Keratinocyte (primary cell): ENCODE measurements at regions not wholly inside any gene's neighbourhood (a gene's known extent, or its start where the extent isn't known, plus 50 kb on each side); places are given as distances from the start of the nearest gene placed in this dataset.

Experiments
- CTCF ChIP-seq, 3 experiments: IDR thresholded peaks in 1 of 3; conservative IDR thresholded peaks in 1 of 3; optimal IDR thresholded peaks in 1 of 3; 2 replicates in 2 of 3; 3 replicates in 1 of 3; pipeline versions ENCODE3 to v1.5.1; 2011; ENCODE audit warnings: low read length in 3 of 3, mild to moderate bottlenecking in 3 of 3, moderate library complexity in 2 of 3, control low read depth in 1 of 3, inconsistent platforms in 1 of 3; ENCODE audit not compliant: insufficient read depth in 2 of 3; ENCODE audit errors: extremely low read depth in 1 of 3
- EZH2 ChIP-seq: IDR thresholded peaks from one replicate; pipeline ENCODE4 v1.6.1; 2012; ENCODE audit warnings: inconsistent platforms, mild to moderate bottlenecking, low read length, moderate library complexity

GRCh38 chr18:24986666-24987302 is 365.2 kb downstream of the ZNF521 start:
- TF ChIP-seq CTCF (optimal IDR thresholded peaks at IDR 0.05 in 1 of 3, IDR thresholded peaks at IDR 0.05 in 1 of 3, conservative IDR thresholded peaks at IDR 0.05 in 1 of 3; ENCODE audit: extremely low read depth in 1 of 3, insufficient read depth in 2 of 3, low read length in 3 of 3) (no peak), EZH2 (no peak)
